OCI-LY1 (cell line): ENCODE measurements at regions not wholly inside any gene's neighbourhood (a gene's known extent, or its start where the extent isn't known, plus 50 kb on each side); places are given as distances from the start of the nearest gene placed in this dataset.

Experiments used
- CTCF ChIP-seq: fragments of 200-600 bp; sonication (generic), shearing (Covaris generic); IDR thresholded peaks from 2 replicates; pipeline ENCODE4 v1.5.1; 2017; ENCODE audit warnings: mild to moderate bottlenecking, antibody characterized with exemption, low read length, moderate library complexity, mixed read lengths
- EZH2 ChIP-seq: fragments of 200-600 bp; sonication (generic), shearing (Covaris generic); IDR thresholded peaks from 2 replicates; pipeline ENCODE4 v1.8.0; 2017; ENCODE audit warnings: borderline replicate concordance, mixed run types, mild to moderate bottlenecking, antibody characterized with exemption, low read length, moderate library complexity, mixed read lengths

GRCh38 chr4:112854420-112854819 is 195.0 kb upstream of the ANK2 start:
- TF ChIP-seq CTCF (no peak), EZH2 (no peak)
